Naive thymus-derived CD8-positive, alpha-beta T cell (primary cell): ENCODE measurements at regions not wholly inside any gene's neighbourhood (a gene's known extent, or its start where the extent isn't known, plus 50 kb on each side); places are given as distances from the start of the nearest gene placed in this dataset.

Experiments used
- ATAC-seq, 2 donors: fragments of 150-1000 bp; cut with Tn5 transposase in 1 of 2; sonication (Bioruptor Pico), chemical (Tn5 transposase) in 1 of 2; 1 replicate in 1 of 2; 2 replicates in 1 of 2; pipeline ENCODE4 v1.10.0; 2021; ENCODE audit warnings: mild to moderate bottlenecking in 2 of 2, moderate library complexity in 2 of 2
- POLR2A ChIA-PET: fragments of 350-600 bp; sonication (Branson Sonifier 250); formaldehyde crosslinking; loops from one replicate; lab custom pipeline; 2021; ENCODE audit warnings: antibody characterized with exemption; lab: Charles Lee
- DNase-seq, 10 donors: peaks; one replicate each; pipeline versions ENCODE4 v3.0.0 to v3.0.0-alpha.2; 2020 to 2022
- H3K27ac Mint-ChIP-seq, 10 donors: one replicate each; pipeline ENCODE4 v1.8.0; 2020 to 2022; ENCODE audit warnings: mild to moderate bottlenecking in 10 of 10, mixed read lengths in 10 of 10, moderate library complexity in 4 of 10, inconsistent platforms in 1 of 10
- H3K27me3 Mint-ChIP-seq, 5 donors: one replicate each; pipeline ENCODE4 v1.8.0; 2021 to 2022; ENCODE audit warnings: mixed read lengths in 5 of 5
- H3K36me3 Mint-ChIP-seq, 3 donors: one replicate each; pipeline ENCODE4 v1.8.0; 2020 to 2022; ENCODE audit warnings: mixed read lengths in 3 of 3, mild to moderate bottlenecking in 2 of 3, inconsistent platforms in 1 of 3
- H3K4me1 Mint-ChIP-seq, 4 donors: one replicate each; pipeline ENCODE4 v1.8.0; 2021 to 2022; ENCODE audit warnings: mixed read lengths in 4 of 4
- H3K4me3 Mint-ChIP-seq, 10 donors: one replicate each; pipeline ENCODE4 v1.8.0; 2020 to 2022; ENCODE audit warnings: mild to moderate bottlenecking in 10 of 10, mixed read lengths in 10 of 10, moderate library complexity in 6 of 10, inconsistent platforms in 1 of 10
- H3K9me3 Mint-ChIP-seq, 9 donors: one replicate each; pipeline ENCODE4 v1.8.0; 2020 to 2022; ENCODE audit warnings: mixed read lengths in 9 of 9, mild to moderate bottlenecking in 3 of 9, inconsistent platforms in 1 of 9, moderate library complexity in 1 of 9

DNA sequence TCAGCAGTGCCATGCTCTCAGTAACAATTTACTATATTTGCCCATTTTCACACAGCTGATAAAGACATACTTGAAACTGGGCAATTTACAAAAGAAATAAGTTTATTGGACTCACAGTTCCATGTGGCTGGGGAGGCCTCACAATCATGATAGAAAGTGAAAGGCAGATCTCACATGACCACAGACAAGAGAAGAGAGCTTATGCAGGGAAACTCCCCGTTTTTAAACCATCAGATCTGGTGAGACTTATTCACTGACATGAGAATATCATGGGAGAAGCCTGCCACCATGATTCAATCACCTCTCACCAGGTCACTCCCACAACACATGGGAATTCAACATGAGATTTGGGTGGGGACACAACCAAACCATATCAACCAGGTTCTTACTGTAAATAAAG is 112.1 kb upstream of the C1orf87 start:
- no peak for ATAC-seq
- DNase-seq, result no peak
- no peaks in the 10 kb centered on the region for H3K4me1 Mint-ChIP-seq

DNA sequence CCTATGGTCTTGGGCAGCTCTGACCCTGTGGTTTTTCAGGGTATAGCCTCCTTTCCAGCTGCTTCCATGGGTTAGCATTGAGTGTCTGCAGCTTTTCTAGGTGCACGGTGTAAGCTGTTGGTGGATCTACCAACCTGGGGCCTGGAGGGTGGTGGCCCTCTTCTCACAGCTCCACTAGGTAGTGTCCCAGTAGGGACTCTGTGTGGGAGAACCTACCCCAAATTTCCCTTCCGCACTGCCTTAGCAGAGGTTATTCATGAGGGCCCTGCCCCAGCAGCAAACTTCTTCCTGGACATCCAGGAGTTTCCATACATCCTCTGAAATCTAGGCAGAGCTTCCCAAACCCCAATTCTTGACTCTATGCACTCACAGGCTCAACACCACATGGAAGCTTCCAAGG is 111.0 kb upstream of the C1orf87 start:
- POLR2A ChIA-PET, result no interaction called here
- no peak overlapping the region for H3K4me3 Mint-ChIP-seq
- no peak for ATAC-seq
- no peaks in the 10 kb centered on the region for H3K4me1 Mint-ChIP-seq
- DNase-seq, result no peak
- H3K27me3 Mint-ChIP-seq, result peaks cover 0 to 10% (median 0%) of the 10 kb centered on the region in 5 donors
- peaks cover 0 to 27% (median 4%) of the 10 kb centered on the region in 3 donors for H3K36me3 Mint-ChIP-seq
- H3K27ac Mint-ChIP-seq, result no peak overlapping the region
- H3K9me3 Mint-ChIP-seq, result peaks cover 8 to 31% (median 27%) of the 10 kb centered on the region in 9 donors

More for the DNA sequence above, 112.1 kb upstream of the C1orf87 start:
- Mint-ChIP-seq H3K9me3 (peaks cover 8 to 35% (median 28%) of the 10 kb centered on the region in 9 donors), H3K36me3 (peaks cover 0 to 27% (median 4%) of the 10 kb centered on the region in 3 donors), H3K27ac (no peak overlapping the region), H3K4me3 (no peak overlapping the region), H3K27me3 (peaks cover 0 to 10% (median 0%) of the 10 kb centered on the region in 5 donors)
- POLR2A ChIA-PET, result no interaction called here

DNA sequence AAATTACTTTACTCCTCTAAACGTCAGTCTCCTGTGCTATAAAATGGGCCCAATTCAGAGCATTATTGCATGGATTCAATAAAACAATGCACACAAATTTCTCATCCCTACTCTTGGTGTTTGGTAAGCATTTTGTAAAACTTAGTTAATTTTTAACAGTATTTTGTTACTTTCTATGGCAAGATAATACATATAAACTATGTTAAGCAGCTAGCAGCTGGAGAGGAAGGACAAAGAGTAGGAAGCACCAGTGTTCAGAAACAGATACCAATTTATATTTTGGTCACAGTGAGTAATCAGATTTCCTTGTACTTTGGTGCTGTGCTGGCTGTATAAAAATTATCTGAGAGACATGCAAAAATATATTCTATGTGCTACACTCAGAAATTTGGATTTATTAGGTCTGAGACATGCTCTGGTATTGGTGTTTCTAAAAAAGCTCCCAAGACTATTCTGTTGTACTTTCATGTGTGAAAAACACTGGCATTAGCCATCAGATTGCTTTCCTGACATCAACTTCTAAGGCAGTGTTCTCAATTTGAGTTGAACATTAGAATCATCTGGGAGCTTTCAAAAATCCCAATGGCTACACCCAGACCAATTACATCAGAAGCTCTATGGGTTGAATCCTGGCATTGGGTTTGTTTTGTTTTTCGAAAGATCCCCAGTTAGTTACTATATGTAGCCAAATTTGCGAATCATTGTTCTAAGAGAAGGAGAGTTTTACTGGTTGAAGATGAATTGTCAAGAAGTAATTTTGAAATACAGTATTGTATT is 100.3 kb upstream of the C1orf87 start:
- Mint-ChIP-seq H3K27ac (no peak overlapping the region), H3K27me3 (peaks cover 1 to 16% (median 4%) of the 10 kb centered on the region in 5 donors), H3K4me3 (no peak overlapping the region), H3K4me1 (no peaks in the 10 kb centered on the region), H3K36me3 (no peaks in the 10 kb centered on the region), H3K9me3 (peaks cover 0 to 4% (median 0%) of the 10 kb centered on the region in 9 donors)
- DNase-seq (no peak), ATAC-seq (no peak)
- POLR2A ChIA-PET, result no interaction called here

DNA sequence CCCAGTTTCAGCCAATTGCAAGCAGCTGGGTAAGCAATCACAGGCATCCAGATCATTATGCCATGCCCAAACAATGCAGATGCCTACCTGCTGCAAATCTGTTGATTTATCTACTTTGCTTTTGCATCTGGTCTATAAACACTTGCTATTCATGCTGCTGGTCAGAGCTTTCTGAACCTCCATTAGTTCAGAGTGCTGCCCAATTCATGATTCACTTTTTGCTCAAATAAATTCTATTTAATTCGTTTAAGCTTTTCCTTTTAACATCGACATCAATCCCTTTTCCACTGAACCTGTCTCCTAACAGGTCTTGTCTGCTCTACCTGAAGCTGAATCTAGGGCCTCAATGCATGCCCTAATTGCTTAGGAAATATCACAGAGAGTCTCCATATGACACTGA is 99.4 kb upstream of the C1orf87 start:
- POLR2A ChIA-PET, result no interaction called here
- H3K4me1 Mint-ChIP-seq, result no peaks in the 10 kb centered on the region
- peaks cover 0 to 4% (median 0%) of the 10 kb centered on the region in 9 donors for H3K9me3 Mint-ChIP-seq
- no peak for DNase-seq
- H3K27ac Mint-ChIP-seq, result no peak overlapping the region
- H3K36me3 Mint-ChIP-seq, result no peaks in the 10 kb centered on the region
- ATAC-seq, result no peak
- H3K4me3 Mint-ChIP-seq, result no peak overlapping the region
- H3K27me3 Mint-ChIP-seq, result peaks cover 1 to 16% (median 4%) of the 10 kb centered on the region in 5 donors

DNA sequence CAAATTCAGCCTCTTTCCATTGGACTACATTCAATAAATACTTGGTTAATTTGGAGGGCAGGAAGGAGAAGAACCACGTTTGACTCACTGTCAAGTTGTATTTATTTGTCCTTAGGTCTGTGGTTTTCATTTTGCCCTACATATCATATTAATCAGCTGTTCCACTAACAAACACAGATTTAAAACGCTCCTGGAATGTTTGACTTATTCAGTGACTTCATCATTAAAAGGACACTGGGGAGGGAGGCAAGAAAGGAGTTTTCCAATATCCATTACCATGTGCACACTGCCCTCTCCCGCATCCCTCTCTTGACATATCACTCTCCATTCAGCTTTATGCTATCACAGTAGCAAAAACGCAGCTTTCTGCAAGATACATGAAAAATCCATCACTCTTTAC is 98.2 kb upstream of the C1orf87 start:
- peaks cover 1 to 16% (median 2%) of the 10 kb centered on the region in 5 donors for H3K27me3 Mint-ChIP-seq

DNA sequence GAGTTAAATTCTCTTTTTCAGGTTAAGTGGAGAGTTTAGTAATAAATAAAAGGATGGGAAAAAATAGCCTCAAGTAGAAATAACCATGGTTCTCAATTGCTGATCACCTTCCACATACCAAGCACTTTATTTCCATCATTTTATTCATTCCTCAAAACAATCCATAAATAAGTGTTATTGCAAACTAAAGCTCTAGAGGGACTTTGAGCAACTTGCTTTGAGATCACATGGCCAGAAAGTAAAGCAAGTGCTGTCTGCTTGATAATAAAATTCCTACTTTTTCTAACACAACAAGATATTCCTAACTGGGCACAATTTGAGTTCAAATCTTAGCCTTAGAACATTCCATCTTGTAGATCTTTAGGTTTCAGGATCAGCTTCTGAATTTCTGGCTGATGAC is 97.1 kb upstream of the C1orf87 start:
- Mint-ChIP-seq H3K27ac (no peak overlapping the region), H3K36me3 (no peaks in the 10 kb centered on the region), H3K4me3 (no peak overlapping the region), H3K9me3 (peaks cover 0 to 4% (median 0%) of the 10 kb centered on the region in 9 donors), H3K27me3 (peaks cover 1 to 16% (median 4%) of the 10 kb centered on the region in 5 donors), H3K4me1 (no peaks in the 10 kb centered on the region)
- POLR2A ChIA-PET, result no interaction called here
- DNase-seq (no peak), ATAC-seq (no peak)

More for the DNA sequence above, 98.2 kb upstream of the C1orf87 start:
- Mint-ChIP-seq H3K9me3 (peaks cover 0 to 4% (median 0%) of the 10 kb centered on the region in 9 donors), H3K27ac (no peak overlapping the region), H3K36me3 (no peaks in the 10 kb centered on the region), H3K4me3 (no peak overlapping the region), H3K4me1 (no peaks in the 10 kb centered on the region)
- DNase-seq, result no peak
- no peak for ATAC-seq
- POLR2A ChIA-PET, result no interaction called here

DNA sequence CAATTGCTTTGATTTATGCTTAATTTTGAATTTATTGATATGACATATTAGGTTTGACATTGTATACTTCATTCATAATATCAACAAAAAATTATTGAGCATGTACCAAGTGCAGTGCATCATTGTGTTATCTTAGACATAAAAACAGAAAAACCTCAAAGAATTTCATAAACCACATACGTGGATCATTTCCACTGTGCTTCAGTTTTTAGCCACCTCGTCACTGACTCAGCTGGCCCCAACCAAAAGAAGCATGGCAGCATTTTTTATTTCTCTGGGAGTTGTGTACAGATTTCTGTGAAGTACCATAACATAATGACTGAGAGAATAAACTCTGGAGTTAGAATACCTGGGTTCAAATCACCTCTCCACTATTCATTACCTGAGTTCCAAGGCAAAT is 95.6 kb upstream of the C1orf87 start:
- no peaks in the 10 kb centered on the region for H3K36me3 Mint-ChIP-seq
- POLR2A ChIA-PET, result no interaction called here
- H3K4me1 Mint-ChIP-seq, result no peaks in the 10 kb centered on the region
- no peak overlapping the region for H3K4me3 Mint-ChIP-seq
- DNase-seq (no peak), ATAC-seq (no peak)
- H3K9me3 Mint-ChIP-seq, result peaks cover 0 to 4% (median 0%) of the 10 kb centered on the region in 9 donors
- H3K27me3 Mint-ChIP-seq, result peaks cover 0 to 16% (median 5%) of the 10 kb centered on the region in 5 donors
- no peak overlapping the region for H3K27ac Mint-ChIP-seq

DNA sequence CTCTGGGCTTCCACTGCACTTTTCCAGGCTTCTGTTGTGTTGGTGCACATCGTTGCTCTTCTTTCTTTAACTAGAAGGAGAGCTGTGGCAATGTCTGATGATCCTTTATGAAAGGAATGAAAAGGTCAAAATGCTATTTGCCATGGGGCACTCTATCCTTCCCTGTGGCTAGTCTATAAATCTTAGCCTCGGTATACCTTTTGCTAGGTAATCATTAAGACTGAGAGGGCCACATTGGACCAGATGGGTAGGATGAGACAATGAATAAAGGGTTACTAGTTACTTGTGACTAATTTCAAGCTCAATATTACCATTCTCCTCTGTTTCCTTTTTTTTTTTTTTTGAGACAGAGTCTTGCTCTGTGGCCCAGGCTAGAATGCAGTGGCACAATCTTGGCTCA is 89.4 kb upstream of the C1orf87 start:
- peaks cover 0 to 4% (median 0%) of the 10 kb centered on the region in 5 donors for H3K27me3 Mint-ChIP-seq
- no peak overlapping the region for H3K27ac Mint-ChIP-seq
- DNase-seq, result no peak
- POLR2A ChIA-PET, result no interaction called here
- peaks cover 0 to 5% (median 0%) of the 10 kb centered on the region in 9 donors for H3K9me3 Mint-ChIP-seq
- H3K4me1 Mint-ChIP-seq, result no peaks in the 10 kb centered on the region
- no peak overlapping the region for H3K4me3 Mint-ChIP-seq
- ATAC-seq, result no peak
- H3K36me3 Mint-ChIP-seq, result no peaks in the 10 kb centered on the region

DNA sequence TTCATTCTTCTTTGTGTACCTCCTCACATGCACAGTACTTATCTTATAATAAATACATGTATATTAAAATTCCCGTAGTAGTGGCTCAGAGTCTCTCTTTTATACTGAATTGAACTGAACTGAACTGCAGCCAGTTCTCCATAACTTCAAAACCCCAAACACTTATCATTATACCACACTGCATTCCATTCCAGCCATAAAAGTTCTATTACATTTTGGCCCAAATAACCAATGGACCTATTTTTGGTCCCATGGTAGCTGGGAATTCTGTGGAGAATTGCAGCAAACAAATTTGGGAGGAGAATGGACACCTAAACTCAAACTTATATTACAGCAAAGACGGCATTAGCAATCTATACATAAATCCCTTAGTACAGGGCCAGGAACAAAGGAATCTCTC is 86.6 kb upstream of the C1orf87 start:
- no peak overlapping the region for H3K27ac Mint-ChIP-seq
- H3K9me3 Mint-ChIP-seq, result peaks cover 0 to 5% (median 0%) of the 10 kb centered on the region in 9 donors
- no peaks in the 10 kb centered on the region for H3K27me3 Mint-ChIP-seq
- POLR2A ChIA-PET, result no interaction called here
- no peaks in the 10 kb centered on the region for H3K36me3 Mint-ChIP-seq
- DNase-seq (no peak), ATAC-seq (no peak)
- H3K4me1 Mint-ChIP-seq, result no peaks in the 10 kb centered on the region
- H3K4me3 Mint-ChIP-seq, result no peak overlapping the region

DNA sequence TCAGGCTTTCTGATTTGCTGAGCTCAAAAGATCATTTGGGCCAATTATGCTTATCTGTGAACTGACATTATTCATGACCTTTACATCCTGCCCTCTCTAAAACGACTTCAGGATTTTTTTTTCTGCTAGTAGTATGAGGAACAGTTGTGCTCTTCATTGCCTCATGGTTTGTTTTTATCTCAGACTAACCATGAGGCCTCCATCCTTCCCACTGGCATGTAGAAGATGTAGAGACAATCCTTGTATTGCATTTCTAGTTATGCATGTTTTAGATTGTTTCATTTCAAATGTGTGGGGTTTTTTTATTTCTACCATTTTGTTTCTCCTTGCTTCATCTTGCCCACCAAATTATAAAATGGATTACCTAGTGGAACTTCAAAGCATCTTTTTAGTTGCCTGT is 82.8 kb upstream of the C1orf87 start:
- no peaks in the 10 kb centered on the region for H3K36me3 Mint-ChIP-seq
- H3K27me3 Mint-ChIP-seq, result peaks cover 0 to 4% (median 0%) of the 10 kb centered on the region in 5 donors
- ATAC-seq, result no peak
- no peak overlapping the region for H3K4me3 Mint-ChIP-seq
- no peaks in the 10 kb centered on the region for H3K4me1 Mint-ChIP-seq
- POLR2A ChIA-PET, result no interaction called here
- H3K27ac Mint-ChIP-seq, result no peak overlapping the region
- no peak for DNase-seq
- peaks cover 0 to 3% (median 0%) of the 10 kb centered on the region in 9 donors for H3K9me3 Mint-ChIP-seq

DNA sequence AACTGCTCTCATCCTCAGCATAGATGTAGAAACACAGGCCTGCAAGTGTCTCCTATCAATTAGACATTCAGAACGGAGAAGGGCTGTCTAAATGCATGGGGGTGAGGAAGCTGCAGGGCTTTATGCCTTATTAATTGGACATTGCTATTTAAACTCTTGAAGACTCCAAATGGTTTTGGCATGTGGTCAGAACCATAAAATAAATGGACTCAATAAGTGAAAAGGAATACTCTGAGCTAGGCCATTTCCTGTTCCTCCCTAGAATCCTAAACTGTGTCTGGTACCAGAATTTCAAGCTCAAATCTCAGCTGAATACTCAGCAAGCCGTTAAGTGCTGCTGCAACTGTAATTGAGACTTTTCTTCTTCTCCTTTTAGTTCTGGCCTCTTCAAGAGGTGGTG is 80.4 kb upstream of the C1orf87 start:
- no peak for ATAC-seq
- H3K27ac Mint-ChIP-seq, result no peak overlapping the region
- H3K9me3 Mint-ChIP-seq, result no peaks in the 10 kb centered on the region
- DNase-seq, result no peak
- no peaks in the 10 kb centered on the region for H3K4me1 Mint-ChIP-seq
- POLR2A ChIA-PET, result no interaction called here
- no peaks in the 10 kb centered on the region for H3K36me3 Mint-ChIP-seq
- peaks cover 0 to 10% (median 1%) of the 10 kb centered on the region in 5 donors for H3K27me3 Mint-ChIP-seq
- H3K4me3 Mint-ChIP-seq, result no peak overlapping the region

DNA sequence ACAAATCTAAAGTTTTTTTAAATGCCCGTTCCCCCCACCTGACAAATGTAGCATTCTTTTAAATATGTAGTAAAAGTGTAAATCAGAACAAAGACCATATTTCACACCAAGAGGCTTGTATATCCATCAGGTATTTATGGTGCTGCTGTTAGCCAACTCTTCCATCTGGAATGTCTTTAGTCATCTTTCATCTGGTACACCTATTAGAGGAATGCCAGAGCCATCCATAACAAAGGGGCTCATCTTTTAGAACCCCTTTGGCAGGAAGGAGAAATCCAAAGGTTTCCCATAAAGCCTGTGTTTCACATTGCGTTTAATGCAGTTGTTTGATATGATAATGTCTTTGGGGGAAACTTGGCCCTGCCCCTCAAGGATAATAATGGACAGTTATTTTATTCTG is 79.3 kb upstream of the C1orf87 start:
- POLR2A ChIA-PET, result no interaction called here
- DNase-seq, result no peak
- H3K9me3 Mint-ChIP-seq, result no peaks in the 10 kb centered on the region
- H3K27ac Mint-ChIP-seq, result no peak overlapping the region
- H3K4me3 Mint-ChIP-seq, result no peak overlapping the region
- ATAC-seq, result no peak
- H3K4me1 Mint-ChIP-seq, result no peaks in the 10 kb centered on the region
- H3K36me3 Mint-ChIP-seq, result no peaks in the 10 kb centered on the region
- H3K27me3 Mint-ChIP-seq, result peaks cover 0 to 13% (median 3%) of the 10 kb centered on the region in 5 donors

DNA sequence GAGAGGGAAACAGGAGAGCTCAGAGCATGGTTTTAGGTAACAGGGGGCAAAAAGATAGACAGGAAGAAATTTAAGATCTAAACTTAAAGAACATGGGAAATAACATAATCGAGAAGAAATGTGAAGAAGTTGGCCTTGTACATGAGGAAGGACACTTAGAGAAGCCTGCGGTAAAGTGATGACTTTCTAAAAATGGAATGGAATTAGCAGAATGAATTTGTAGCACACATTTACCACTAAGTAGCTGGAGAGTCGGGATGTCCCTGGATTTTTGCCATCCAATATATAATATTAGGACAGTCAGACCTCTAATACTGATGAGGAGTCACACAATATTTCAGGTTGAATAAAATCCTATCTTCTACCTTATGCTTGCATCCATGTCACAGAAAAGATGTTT is 77.7 kb upstream of the C1orf87 start:
- POLR2A ChIA-PET, result no interaction called here

More for the DNA sequence above, 77.7 kb upstream of the C1orf87 start:
- no peak overlapping the region for H3K4me3 Mint-ChIP-seq
- H3K27me3 Mint-ChIP-seq, result peaks cover 0 to 16% (median 4%) of the 10 kb centered on the region in 5 donors
- ATAC-seq (no peak), DNase-seq (no peak)
- no peaks in the 10 kb centered on the region for H3K9me3 Mint-ChIP-seq
- no peak overlapping the region for H3K27ac Mint-ChIP-seq
- no peaks in the 10 kb centered on the region for H3K4me1 Mint-ChIP-seq
- no peaks in the 10 kb centered on the region for H3K36me3 Mint-ChIP-seq
